DMS153 (cell line): ENCODE measurements at regions not wholly inside any gene's neighbourhood (a gene's known extent, or its start where the extent isn't known, plus 50 kb on each side); places are given as distances from the start of the nearest gene placed in this dataset.
"Not testable (repeated sequence)": the region's sequence is repeated elsewhere in the genome, so short reads cannot be mapped to it uniquely, and the experiment has no call there.

Source experiments
- DNase-seq: peaks from one replicate; lab custom pipeline; 2025; lab: John Stamatoyannopoulos, UW

DNA sequence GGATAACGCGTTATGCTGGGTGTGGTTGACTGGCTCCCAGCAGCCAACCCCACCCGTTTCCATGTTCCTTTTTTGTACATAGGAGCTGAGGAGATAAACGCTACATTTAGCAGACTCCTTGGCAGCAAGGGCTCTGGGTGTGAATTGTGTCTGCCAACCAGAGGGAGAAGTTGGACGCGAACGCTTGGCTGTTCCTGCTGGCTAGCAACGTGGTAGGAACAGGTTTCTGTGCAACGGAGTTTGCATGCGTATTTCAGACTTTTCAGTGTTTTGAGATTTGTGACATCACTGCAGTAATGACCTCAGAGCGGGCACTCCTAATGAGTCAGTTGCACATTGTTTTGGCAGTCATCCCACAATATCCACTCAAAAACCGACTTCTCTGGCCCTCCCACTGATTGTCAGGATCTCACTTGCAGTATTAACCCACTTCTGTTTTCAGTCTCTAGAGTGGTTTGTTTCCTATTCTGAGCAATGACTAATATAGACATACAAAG, 98.7 kb upstream of the RGS1 start:
- peak; percentile 24 for DNase-seq

GRCh38 chr1:192477630-192478029, 97.9 kb upstream of the RGS1 start:
- DNase-seq, result peak; percentile 23

DNA sequence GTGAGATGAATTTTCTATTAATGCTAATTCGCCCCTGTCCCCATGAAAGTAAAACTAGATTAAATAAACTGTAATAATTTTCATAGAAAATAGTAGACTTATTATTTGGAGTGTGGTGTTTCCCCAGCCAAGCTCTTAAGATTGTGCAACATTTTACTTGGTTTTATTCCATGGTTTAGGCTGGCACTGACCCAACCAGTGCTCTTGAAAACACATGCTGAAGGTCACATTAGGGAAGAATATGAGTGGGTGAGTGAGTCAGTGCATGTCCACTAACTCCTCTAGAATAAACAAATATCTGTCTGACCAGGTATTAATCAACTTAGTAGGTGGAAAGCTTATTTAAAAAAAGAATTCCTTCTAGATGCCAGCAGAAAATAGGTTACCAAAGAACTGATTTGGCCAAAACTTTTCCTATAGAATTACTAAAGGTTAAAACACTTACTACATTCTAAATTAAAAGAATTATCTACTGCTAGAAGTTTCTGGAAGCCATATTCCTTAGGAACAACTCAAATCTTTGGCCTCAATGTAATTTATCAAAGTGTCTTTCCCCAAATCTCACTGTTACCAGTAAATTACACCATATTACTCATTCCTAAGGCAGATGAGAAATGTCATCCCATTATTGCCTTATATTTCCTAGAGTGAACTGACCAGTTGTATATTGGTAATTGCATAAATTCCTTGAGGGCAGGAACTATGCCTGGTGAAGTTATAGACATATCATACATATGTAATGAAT, 89.7 kb upstream of the RGS1 start:
- peak; percentile 52 for DNase-seq

DNA sequence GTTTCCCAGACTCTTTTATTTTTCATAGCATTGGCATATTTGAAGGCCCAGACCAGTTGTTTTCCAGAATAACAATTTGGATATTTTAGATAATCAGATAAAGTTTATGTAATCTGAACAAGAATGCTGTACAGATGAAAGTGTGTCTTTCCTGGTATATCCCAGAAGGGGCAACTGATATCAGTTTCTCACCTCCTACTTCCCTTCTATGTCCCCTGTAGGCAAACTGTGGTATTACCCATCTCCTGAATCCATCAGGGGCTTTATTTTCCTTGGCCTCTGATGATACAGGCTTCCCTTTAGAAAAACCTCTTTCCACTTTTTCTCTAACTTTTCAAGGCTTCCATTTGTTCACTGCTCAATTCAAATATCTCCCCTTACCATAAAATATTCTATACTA, 87.5 kb upstream of the RGS1 start:
- no peak for DNase-seq

DNA sequence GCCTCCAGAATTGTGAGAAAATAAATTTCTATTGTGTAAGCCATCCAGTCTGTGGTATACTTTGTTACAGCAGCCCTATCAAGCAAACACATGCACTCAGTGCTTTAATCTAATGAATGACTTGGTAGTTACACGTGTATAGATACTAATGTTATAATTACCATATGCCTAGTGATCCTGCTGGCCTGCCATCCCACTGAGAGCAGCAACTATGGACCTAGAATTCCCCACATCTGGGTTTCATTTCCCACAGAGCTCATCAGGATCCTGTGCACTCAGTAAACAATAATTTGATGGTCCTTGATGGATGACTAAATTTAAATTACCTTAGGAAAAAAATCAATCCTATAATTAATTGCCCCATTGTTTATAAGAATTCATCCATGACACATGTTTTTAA, 86.5 kb upstream of the RGS1 start:
- DNase-seq, result no peak

GRCh38 chr1:192489748-192490147, 85.8 kb upstream of the RGS1 start:
- DNase-seq, result peak; percentile 96

DNA sequence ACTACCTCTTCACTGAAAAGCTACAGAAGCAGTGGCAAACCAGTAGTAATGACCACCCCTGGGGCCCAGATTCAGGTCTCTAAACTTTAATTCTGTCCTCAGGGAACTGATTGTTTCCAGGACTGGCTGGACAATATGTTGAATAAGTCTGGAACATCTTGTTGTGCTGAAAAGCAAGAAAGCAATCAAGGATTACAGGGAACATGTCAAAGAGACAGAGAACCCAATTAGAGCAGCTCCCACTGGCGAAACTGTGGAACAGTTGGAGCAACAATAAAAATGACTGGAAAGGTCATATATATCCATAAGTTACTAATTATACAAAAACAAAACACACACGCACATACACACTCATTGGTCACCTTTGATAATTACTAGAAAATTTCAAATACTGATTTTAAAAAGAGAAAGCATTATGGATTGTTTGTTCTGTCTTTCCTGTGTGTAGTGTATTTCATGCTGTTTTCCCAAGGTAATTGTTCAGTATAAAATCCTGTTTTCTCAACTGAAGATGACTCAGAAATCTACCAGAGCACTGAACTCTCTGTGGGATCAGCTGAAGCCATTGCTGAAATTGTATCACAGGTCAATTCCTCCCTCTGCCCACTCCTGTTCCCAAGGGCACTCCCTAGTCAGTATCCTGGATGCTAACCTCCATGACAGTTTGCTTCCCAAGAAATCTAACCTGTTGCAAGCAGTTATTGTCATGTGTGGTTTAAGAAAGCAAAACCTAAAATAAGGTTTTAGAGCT, 83.6 kb upstream of the RGS1 start:
- no peak for DNase-seq

GRCh38 chr1:192493584-192493983, 82.0 kb upstream of the RGS1 start:
- no peak for DNase-seq

DNA sequence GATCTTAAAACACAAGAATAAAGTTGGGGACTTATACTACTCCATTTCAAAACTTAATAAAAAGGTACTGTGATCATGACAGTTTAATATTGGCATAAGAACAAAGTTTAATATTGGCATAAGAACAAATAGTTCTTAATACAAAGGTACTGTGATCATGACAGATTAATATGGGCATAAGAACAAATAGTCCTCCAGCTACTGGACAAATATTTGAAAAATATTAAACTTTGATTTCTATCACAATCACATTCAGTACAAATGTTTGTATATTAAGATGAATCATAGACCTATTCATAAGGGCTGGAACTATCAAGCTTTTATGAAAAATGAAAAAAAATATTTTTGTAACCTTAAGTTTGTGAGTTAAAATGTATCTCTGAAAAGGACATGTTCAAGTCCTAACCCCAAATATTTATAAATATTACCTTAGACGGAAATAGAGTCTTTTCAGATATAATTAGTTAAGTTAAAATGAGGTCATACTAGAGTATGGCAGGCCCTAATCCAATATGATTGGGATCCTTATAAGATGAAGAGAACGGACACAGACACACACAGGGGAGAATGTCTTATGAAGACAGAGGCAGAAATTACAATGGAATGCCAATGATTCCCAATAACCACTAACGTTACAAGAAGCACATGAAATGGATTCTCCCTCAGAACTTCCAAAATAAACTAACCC, 79.1 kb upstream of the RGS1 start:
- DNase-seq, result no peak

DNA sequence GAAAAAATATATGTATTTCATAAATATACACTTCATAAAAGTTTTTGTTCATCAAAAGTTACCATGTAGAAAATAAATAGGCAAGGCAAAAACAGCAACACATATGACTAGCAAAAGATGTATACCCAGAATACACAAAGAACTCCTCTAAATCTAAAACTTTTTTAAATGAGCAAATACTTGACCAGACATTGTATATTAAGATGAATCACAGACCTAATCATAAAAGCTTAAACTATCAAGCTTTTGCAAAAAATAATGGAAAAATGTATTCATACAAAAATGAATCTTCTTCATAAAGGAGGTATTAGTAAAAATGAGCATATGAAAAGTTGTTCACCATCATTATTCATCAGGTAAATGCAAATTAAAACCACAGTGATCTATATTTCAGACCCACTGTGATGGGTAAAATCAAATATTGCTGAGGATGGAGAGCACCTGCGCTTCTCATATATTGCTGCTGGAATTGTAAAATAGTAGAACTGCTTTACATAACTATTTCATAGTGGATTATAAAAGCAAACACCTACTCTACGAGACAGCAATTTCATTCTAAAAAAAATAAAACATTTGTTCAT, 78.3 kb upstream of the RGS1 start:
- no peak for DNase-seq

- not testable (repeated sequence) for DNase-seq
Observed at GRCh38 chr1:192498092-192498491, 77.5 kb upstream of the RGS1 start.

- DNase-seq, result not testable (repeated sequence)
Observed at GRCh38 chr1:192499061-192499581, 76.5 kb upstream of the RGS1 start.

- not testable (repeated sequence) for DNase-seq
Observed at GRCh38 chr1:192500541-192500940, 75.0 kb upstream of the RGS1 start.

DNA sequence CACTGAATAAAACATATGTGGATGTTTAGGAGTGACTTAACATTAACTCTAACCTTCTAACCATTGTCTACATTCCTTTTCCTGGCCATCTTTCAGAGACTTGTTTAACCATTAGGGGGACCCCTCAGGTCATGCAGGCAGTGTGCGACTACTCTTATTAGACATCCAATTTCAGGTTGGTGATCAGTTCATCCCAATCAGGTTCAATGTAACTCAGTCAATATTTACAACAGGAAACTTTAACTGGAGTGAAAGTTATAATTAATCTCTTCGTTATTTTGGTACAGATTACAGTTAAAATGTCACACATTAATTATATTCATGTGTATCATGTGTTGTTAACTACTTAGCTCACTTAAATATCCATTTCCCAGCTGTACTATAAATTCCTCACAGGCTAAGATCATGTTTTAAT, 68.8 kb upstream of the RGS1 start:
- no peak for DNase-seq

DNA sequence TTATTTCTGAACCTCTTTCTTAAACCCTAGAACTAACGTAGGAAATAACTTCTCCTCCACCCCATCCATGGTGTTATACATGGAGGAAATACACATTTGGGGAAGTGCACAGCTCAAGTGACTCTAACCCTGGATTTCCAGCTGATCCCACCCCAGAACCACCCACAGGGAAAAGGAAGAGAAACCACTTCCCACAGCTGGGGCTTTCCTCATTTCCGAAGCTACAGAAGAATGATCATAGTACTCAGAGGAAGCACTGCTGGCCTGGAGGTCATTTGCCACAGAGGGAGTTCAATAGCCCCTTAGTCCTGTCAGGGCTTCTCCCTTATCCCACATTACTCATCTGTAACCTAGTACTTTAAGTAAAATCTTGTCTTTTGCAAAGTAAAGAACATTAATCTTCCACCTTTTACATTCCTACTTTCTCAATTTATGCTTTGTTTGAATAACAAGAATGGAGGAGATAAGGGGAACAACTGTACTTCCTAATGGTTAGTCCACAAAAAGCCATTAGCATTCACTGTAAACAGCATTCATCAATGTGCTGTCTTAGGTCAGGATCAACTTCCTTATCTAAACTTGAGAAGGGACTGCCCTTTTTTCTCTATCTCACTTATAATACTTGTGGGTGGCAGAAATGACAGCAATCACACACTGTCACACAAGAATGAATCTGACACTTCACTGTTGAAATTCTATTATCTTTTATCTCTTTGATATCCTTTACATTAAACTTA, 63.0 kb upstream of the RGS1 start:
- DNase-seq, result peak; percentile 9

DNA sequence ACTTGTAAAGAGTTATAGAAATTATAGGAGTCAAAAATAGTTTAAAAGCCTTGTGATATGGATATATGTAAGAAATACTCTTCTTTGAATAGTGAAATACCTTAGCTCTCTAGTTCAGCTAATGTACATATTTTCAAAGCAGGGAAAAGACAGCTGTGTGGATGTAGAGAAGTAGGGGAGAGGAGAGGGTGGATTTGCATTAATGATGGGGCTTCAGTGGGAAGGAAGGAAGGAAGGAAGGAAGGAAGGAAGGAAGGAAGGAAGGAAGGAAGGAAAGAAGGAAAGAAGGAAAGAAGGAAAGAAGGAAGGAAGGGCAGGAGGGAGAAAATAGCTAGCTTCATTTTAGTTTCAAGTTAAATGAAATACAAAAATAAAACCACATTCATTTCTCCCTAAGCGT, 62.4 kb upstream of the RGS1 start:
- DNase-seq, result no peak

GRCh38 chr1:192513697-192514096, 61.9 kb upstream of the RGS1 start:
- DNase-seq, result no peak

GRCh38 chr1:192516776-192517297, 58.7 kb upstream of the RGS1 start:
- no peak for DNase-seq

DNA sequence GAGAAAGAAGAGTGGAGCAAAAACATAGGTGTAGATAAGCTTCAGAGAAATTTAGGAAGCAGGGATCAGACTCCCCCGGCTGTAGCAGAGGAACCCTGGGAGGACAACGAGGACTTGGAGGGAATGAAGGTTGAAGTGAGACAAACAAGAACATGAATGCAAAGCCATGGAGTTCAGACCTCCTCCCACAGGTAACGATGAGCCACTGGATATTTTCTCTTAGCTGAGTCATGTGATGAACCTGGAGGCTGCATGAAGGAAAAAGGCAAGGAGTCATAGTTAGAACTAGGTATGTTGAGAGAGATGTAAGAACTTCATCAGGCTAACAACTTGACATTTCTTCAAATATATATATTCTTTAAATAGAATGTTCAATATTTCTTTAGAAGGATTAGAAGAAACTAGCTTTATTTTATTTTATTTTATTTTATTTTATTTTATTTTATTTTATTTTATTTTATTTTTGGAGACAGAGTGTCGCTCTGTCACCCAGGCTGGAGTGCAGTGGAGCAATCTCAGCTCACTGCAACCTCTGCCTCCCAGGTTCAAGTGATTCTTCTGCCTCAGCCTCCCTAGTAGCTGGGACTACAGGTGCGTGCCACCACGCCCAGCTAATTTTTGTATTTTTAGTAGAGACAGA, 57.7 kb upstream of the RGS1 start:
- DNase-seq, result not testable (repeated sequence)

- no peak for DNase-seq
Observed at GRCh38 chr1:192518700-192519099, 56.9 kb upstream of the RGS1 start.

DNA sequence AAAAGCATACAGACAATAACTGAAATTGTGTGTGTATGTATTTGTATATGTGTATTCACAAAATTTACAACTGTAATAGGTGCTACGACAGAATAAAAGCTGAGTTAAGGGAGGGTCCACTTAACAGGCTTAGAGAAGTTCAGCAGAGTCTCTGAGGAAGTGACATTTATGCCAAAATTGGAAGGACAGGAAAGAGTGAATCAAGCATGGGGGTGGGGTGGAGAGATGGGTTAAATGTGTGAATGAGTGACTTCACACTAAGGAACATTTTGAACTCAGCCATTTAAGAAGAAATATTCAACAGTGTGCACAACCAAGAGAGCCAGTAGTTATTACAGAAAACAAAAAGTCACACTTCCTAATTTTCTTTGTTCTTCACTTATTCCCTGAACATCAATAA, 53.8 kb upstream of the RGS1 start:
- no peak for DNase-seq
